GM21423 (cell line): ENCODE measurements at regions not wholly inside any gene's neighbourhood (a gene's known extent, or its start where the extent isn't known, plus 50 kb on each side); places are given as distances from the start of the nearest gene placed in this dataset.

Experiments used
- ATAC-seq: cut with Tn5 transposase; IDR thresholded peaks from one replicate; pipeline ENCODE4 v1.9.1; 2021; ENCODE audit warnings: mild to moderate bottlenecking, moderate library complexity; ENCODE audit not compliant: unreplicated experiment

- ATAC-seq: no peak
These were observed 1597.6 kb upstream of the MIR17HG start for GRCh38 chr13:89749888-89750287.

- no peak for ATAC-seq
These were observed 1597.1 kb upstream of the MIR17HG start for GRCh38 chr13:89750371-89750770.

- ATAC-seq: no peak
These were observed 1596.0 kb upstream of the MIR17HG start for GRCh38 chr13:89751432-89751930.

GRCh38 chr13:89752394-89752793 is 1595.1 kb upstream of the MIR17HG start:
- no peak for ATAC-seq

GRCh38 chr13:89755729-89756492 is 1591.6 kb upstream of the MIR17HG start:
- no peak for ATAC-seq

GRCh38 chr13:89763005-89763404 is 1584.5 kb upstream of the MIR17HG start:
- no peak for ATAC-seq

GRCh38 chr13:89783221-89783755 is 1564.2 kb upstream of the MIR17HG start:
- ATAC-seq: no peak

GRCh38 chr13:89784161-89784809 is 1563.2 kb upstream of the MIR17HG start:
- ATAC-seq: no peak

- no peak for ATAC-seq
These were observed 1561.0 kb upstream of the MIR17HG start for GRCh38 chr13:89786531-89786930.

- ATAC-seq: no peak
These were observed 1556.8 kb upstream of the MIR17HG start for GRCh38 chr13:89790696-89791095.

- no peak for ATAC-seq
These were observed 1555.4 kb upstream of the MIR17HG start for GRCh38 chr13:89791971-89792630.

- ATAC-seq: no peak
These were observed 1551.3 kb upstream of the MIR17HG start for GRCh38 chr13:89796196-89796595.

- no peak for ATAC-seq
These were observed 1543.6 kb upstream of the MIR17HG start for GRCh38 chr13:89803839-89804238.

- no peak for ATAC-seq
These were observed 1540.9 kb upstream of the MIR17HG start for GRCh38 chr13:89806594-89806993.

- ATAC-seq: no peak
These were observed 1534.6 kb upstream of the MIR17HG start for GRCh38 chr13:89812856-89813255.

GRCh38 chr13:89816404-89816803 is 1531.1 kb upstream of the MIR17HG start:
- ATAC-seq: no peak

- ATAC-seq: no peak
These were observed 1525.0 kb upstream of the MIR17HG start for GRCh38 chr13:89822467-89822866.

- ATAC-seq: no peak
These were observed 1519.9 kb upstream of the MIR17HG start for GRCh38 chr13:89827552-89827951.

GRCh38 chr13:89828506-89828905 is 1519.0 kb upstream of the MIR17HG start:
- ATAC-seq: no peak

- ATAC-seq: no peak
These were observed 1516.3 kb upstream of the MIR17HG start for GRCh38 chr13:89831157-89831556.

- ATAC-seq: no peak
These were observed 1514.7 kb upstream of the MIR17HG start for GRCh38 chr13:89832827-89833226.

GRCh38 chr13:89843621-89844020 is 1503.9 kb upstream of the MIR17HG start:
- no peak for ATAC-seq
